Epithelial cell of proximal tubule (primary cell): ENCODE measurements at regions not wholly inside any gene's neighbourhood (a gene's known extent, or its start where the extent isn't known, plus 50 kb on each side); places are given as distances from the start of the nearest gene placed in this dataset.

ENCODE experiments used
- DNase-seq: peaks from one replicate; pipeline ENCODE4 v3.0.0-alpha.2; 2011; ENCODE audit warnings: low read depth
- H3K4me3 ChIP-seq: 2 replicates; pipeline ENCODE4 v1.5.1; 2011; ENCODE audit warnings: low read depth, mild to moderate bottlenecking, low read length
- CTCF ChIP-seq: conservative IDR thresholded peaks from 2 replicates; pipeline ENCODE4 v1.5.1; 2012; ENCODE audit warnings: low read depth, mild to moderate bottlenecking, low read length

- no peak overlapping the region for H3K4me3 ChIP-seq
- TF ChIP-seq CTCF = no peak
- DNase-seq = no peak
Observed at GRCh38 chr11:119977881-119978280, 160.0 kb downstream of the TRIM29 start.

- TF ChIP-seq CTCF = no peak
- no peak for DNase-seq
- H3K4me3 ChIP-seq = no peak overlapping the region
Observed at GRCh38 chr11:119977561-119977860, 160.4 kb downstream of the TRIM29 start.

GRCh38 chr11:119976805-119977560, 160.9 kb downstream of the TRIM29 start:
- DNase-seq = no peak
- TF ChIP-seq CTCF = no peak
- no peak overlapping the region for H3K4me3 ChIP-seq

GRCh38 chr11:119975561-119976152, 162.3 kb downstream of the TRIM29 start:
- TF ChIP-seq CTCF = no peak
- DNase-seq = no peak
- H3K4me3 ChIP-seq = no peak overlapping the region

GRCh38 chr11:119974467-119974866, 163.4 kb downstream of the TRIM29 start:
- no peak for DNase-seq
- no peak for TF ChIP-seq CTCF

GRCh38 chr11:119974051-119974450, 163.9 kb downstream of the TRIM29 start:
- DNase-seq = no peak
- H3K4me3 ChIP-seq = no peak overlapping the region
- no peak for TF ChIP-seq CTCF

More at GRCh38 chr11:119974467-119974866, 163.4 kb downstream of the TRIM29 start:
- H3K4me3 ChIP-seq = no peak overlapping the region

- no peak overlapping the region for H3K4me3 ChIP-seq
- no peak for DNase-seq
- no peak for TF ChIP-seq CTCF
Observed at GRCh38 chr11:119972281-119972680, 165.6 kb downstream of the TRIM29 start.
